Cardiac fibroblast (primary cell): ENCODE measurements at regions not wholly inside any gene's neighbourhood (a gene's known extent, or its start where the extent isn't known, plus 50 kb on each side); places are given as distances from the start of the nearest gene placed in this dataset.

Experiments
- DNase-seq, 2 donors: peaks; one replicate each; pipeline versions ENCODE4 v3.0.0 to v3.0.0-alpha.2; 2010; ENCODE audit warnings: low read depth in 2 of 2
- H3K4me3 ChIP-seq, 2 donors: replicated peaks in 1 of 2; 1 replicate in 1 of 2; 2 replicates in 1 of 2; pipeline ENCODE4 v1.5.1; 2011; ENCODE audit warnings: low read depth in 2 of 2, low read length in 2 of 2, mild to moderate bottlenecking in 2 of 2, moderate library complexity in 1 of 2
- TF ChIP-seq, protein P1 (sequence below): IDR thresholded peaks from one replicate; pipeline ENCODE4 v1.5.1; 2011; ENCODE audit warnings: low read depth, mild to moderate bottlenecking, low read length, inconsistent platforms

GRCh38 chrX:147757750-147758149 is 154.0 kb upstream of the FMR1 start:
- DNase-seq = no peak
- TF ChIP-seq, protein P1, sequence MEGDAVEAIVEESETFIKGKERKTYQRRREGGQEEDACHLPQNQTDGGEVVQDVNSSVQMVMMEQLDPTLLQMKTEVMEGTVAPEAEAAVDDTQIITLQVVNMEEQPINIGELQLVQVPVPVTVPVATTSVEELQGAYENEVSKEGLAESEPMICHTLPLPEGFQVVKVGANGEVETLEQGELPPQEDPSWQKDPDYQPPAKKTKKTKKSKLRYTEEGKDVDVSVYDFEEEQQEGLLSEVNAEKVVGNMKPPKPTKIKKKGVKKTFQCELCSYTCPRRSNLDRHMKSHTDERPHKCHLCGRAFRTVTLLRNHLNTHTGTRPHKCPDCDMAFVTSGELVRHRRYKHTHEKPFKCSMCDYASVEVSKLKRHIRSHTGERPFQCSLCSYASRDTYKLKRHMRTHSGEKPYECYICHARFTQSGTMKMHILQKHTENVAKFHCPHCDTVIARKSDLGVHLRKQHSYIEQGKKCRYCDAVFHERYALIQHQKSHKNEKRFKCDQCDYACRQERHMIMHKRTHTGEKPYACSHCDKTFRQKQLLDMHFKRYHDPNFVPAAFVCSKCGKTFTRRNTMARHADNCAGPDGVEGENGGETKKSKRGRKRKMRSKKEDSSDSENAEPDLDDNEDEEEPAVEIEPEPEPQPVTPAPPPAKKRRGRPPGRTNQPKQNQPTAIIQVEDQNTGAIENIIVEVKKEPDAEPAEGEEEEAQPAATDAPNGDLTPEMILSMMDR = no peak
- H3K4me3 ChIP-seq = no peak overlapping the region

DNA sequence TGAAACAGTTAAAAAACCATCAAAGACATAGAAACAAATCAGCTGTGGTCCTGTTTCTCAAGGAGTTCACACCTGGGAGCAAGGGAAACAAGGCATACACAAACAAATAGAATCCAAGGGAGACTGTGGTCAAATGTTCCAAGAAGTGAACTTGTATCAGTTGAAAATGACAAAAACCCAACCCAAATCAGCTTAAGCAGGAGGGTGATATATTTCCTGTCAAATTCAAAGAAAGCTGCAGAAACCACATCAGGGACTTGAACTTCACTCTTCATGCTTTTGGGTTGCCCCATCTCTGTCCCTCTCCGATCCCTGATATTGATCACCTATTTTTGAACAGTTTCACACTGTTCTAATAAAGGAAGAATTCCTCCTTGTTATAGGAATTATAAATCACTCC is 148.6 kb upstream of the FMR1 start:
- H3K4me3 ChIP-seq = no peak overlapping the region
- DNase-seq = no peak
- TF ChIP-seq, protein P1 = no peak

DNA sequence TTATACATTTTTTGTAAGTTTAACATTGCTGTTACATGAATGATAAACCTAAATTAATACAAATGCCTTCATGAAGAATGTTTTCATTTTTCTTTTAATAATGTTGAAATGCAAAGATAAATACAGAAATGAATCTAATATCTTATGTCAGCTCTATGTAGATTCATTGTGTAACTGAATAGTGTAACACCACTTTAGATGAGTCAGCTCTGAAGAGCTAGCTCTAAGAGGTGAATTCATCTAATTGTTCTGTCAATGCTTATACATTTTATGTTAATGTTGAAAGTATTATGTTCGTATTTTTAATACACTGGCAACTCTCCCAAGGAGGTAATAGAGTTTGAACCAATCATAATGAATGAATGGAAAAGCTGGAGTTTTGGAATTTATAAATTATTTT is 146.9 kb upstream of the FMR1 start:
- TF ChIP-seq, protein P1 = no peak
- no peak overlapping the region for H3K4me3 ChIP-seq
- DNase-seq = no peak

DNA sequence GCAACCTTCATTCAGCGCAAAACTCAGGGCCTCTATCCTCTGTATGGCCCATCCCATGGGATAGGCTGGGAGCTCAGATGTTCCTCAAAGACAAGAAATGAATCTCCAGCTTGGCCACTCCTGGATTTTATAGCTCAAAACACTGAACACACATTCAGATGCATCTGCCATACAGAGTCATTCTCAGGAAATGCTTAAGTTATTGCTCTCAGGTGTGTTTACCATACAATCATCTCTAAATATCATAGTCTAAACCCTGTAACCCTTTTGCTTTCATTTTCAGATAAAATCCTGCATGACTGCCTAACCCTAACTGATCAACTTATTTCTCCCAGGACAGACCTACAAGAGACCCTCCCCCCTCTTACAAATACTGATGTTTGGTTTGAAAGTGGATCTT is 140.9 kb upstream of the FMR1 start:
- DNase-seq = no peak
- no peak overlapping the region for H3K4me3 ChIP-seq
- TF ChIP-seq, protein P1 = no peak

- no peak overlapping the region for H3K4me3 ChIP-seq
- no peak for DNase-seq
- TF ChIP-seq, protein P1 = no peak
Observed at GRCh38 chrX:147776988-147777387, 134.7 kb upstream of the FMR1 start.

- no peak overlapping the region for H3K4me3 ChIP-seq
- no peak for DNase-seq
- TF ChIP-seq, protein P1 = no peak
Observed at GRCh38 chrX:147779173-147779572, 132.5 kb upstream of the FMR1 start.

DNA sequence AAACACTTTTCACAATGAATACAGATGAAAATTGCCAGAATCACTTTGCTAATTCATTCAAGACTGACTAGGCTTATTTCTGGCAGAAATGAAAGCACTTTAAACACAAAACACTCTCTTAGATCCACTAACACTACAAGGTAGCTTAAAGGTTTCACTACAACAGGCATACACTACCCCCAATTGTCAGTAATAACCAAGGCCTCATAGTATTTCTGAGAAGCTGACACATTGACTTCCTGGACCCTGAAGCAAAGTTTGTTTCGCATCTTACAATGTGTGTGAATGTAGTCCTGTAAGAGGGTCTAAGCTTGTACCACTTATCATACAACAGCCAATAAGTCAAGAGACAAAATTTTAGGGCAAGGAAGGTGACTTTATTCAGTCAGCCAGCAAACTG is 129.9 kb upstream of the FMR1 start:
- DNase-seq = no peak
- TF ChIP-seq, protein P1 = no peak
- H3K4me3 ChIP-seq = no peak overlapping the region
